GM18505 (cell line): ENCODE measurements at regions not wholly inside any gene's neighbourhood (a gene's known extent, or its start where the extent isn't known, plus 50 kb on each side); places are given as distances from the start of the nearest gene placed in this dataset.
"Not testable (repeated sequence)": the region's sequence is repeated elsewhere in the genome, so short reads cannot be mapped to it uniquely, and the experiment has no call there.

ENCODE experiments used
- ATAC-seq: cut with Tn5 transposase; IDR thresholded peaks from one replicate; pipeline ENCODE4 v1.9.1; 2021; ENCODE audit not compliant: unreplicated experiment
- POLR2A ChIP-seq: IDR thresholded peaks from 4 replicates; pipeline ENCODE4 v1.6.1; 2011; ENCODE audit warnings: borderline replicate concordance; ENCODE audit not compliant: insufficient read depth, insufficient read length; ENCODE audit errors: extremely low read depth

- no peak for TF ChIP-seq POLR2A
- ATAC-seq = no peak
Measured at GRCh38 chr7:51634025-51634424, 317.4 kb upstream of the COBL start.

GRCh38 chr7:51633596-51633995 is 317.0 kb upstream of the COBL start:
- ATAC-seq = no peak
- no peak for TF ChIP-seq POLR2A

- no peak for ATAC-seq
- no peak for TF ChIP-seq POLR2A
Measured at GRCh38 chr7:51633006-51633405, 316.4 kb upstream of the COBL start.

- ATAC-seq = no peak
- TF ChIP-seq POLR2A = no peak
Measured at GRCh38 chr7:51630933-51631332, 314.3 kb upstream of the COBL start.

GRCh38 chr7:51629206-51629605 is 312.6 kb upstream of the COBL start:
- ATAC-seq = no peak
- no peak for TF ChIP-seq POLR2A

GRCh38 chr7:51621956-51622355 is 305.3 kb upstream of the COBL start:
- no peak for TF ChIP-seq POLR2A
- no peak for ATAC-seq

- TF ChIP-seq POLR2A = no peak
- no peak for ATAC-seq
Measured at GRCh38 chr7:51620706-51621105, 304.1 kb upstream of the COBL start.

GRCh38 chr7:51619880-51620279 is 303.3 kb upstream of the COBL start:
- no peak for ATAC-seq
- no peak for TF ChIP-seq POLR2A

- no peak for TF ChIP-seq POLR2A
Measured at GRCh38 chr7:51617686-51618085, 301.1 kb upstream of the COBL start.

GRCh38 chr7:51613911-51614357 is 297.3 kb upstream of the COBL start:
- ATAC-seq = no peak

More at GRCh38 chr7:51617686-51618085, 301.1 kb upstream of the COBL start:
- no peak for ATAC-seq

GRCh38 chr7:51611937-51612336 is 295.3 kb upstream of the COBL start:
- TF ChIP-seq POLR2A = no peak
- ATAC-seq = no peak

More at GRCh38 chr7:51613911-51614357, 297.3 kb upstream of the COBL start:
- TF ChIP-seq POLR2A = no peak

- no peak for ATAC-seq
- TF ChIP-seq POLR2A = no peak
Measured at GRCh38 chr7:51607447-51607846, 290.8 kb upstream of the COBL start.

GRCh38 chr7:51606601-51607154 is 290.1 kb upstream of the COBL start:
- ATAC-seq = no peak
- TF ChIP-seq POLR2A = no peak

GRCh38 chr7:51602376-51602775 is 285.8 kb upstream of the COBL start:
- no peak for TF ChIP-seq POLR2A
- no peak for ATAC-seq

GRCh38 chr7:51601461-51601860 is 284.9 kb upstream of the COBL start:
- no peak for ATAC-seq

GRCh38 chr7:51599935-51600334 is 283.3 kb upstream of the COBL start:
- ATAC-seq = not testable (repeated sequence)

More at GRCh38 chr7:51601461-51601860, 284.9 kb upstream of the COBL start:
- TF ChIP-seq POLR2A = no peak
